OCI-LY1 (cell line): ENCODE measurements at regions not wholly inside any gene's neighbourhood (a gene's known extent, or its start where the extent isn't known, plus 50 kb on each side); places are given as distances from the start of the nearest gene placed in this dataset.

Experiments
- EZH2 ChIP-seq: fragments of 200-600 bp; sonication (generic), shearing (Covaris generic); IDR thresholded peaks from 2 replicates; pipeline ENCODE4 v1.8.0; 2017; ENCODE audit warnings: borderline replicate concordance, mixed run types, mild to moderate bottlenecking, antibody characterized with exemption, low read length, moderate library complexity, mixed read lengths
- TF ChIP-seq, protein P1 (sequence below): fragments of 200-600 bp; sonication (generic), shearing (Covaris generic); IDR thresholded peaks from 2 replicates; pipeline ENCODE4 v1.5.1; 2017; ENCODE audit warnings: mild to moderate bottlenecking, antibody characterized with exemption, low read length, moderate library complexity, mixed read lengths

GRCh38 chr3:6449099-6449498 lies 411.8 kb upstream of the GRM7 start:
- TF ChIP-seq, protein P1, sequence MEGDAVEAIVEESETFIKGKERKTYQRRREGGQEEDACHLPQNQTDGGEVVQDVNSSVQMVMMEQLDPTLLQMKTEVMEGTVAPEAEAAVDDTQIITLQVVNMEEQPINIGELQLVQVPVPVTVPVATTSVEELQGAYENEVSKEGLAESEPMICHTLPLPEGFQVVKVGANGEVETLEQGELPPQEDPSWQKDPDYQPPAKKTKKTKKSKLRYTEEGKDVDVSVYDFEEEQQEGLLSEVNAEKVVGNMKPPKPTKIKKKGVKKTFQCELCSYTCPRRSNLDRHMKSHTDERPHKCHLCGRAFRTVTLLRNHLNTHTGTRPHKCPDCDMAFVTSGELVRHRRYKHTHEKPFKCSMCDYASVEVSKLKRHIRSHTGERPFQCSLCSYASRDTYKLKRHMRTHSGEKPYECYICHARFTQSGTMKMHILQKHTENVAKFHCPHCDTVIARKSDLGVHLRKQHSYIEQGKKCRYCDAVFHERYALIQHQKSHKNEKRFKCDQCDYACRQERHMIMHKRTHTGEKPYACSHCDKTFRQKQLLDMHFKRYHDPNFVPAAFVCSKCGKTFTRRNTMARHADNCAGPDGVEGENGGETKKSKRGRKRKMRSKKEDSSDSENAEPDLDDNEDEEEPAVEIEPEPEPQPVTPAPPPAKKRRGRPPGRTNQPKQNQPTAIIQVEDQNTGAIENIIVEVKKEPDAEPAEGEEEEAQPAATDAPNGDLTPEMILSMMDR, result no peak
- no peak for TF ChIP-seq EZH2
